ENCODE measurements at regions not wholly inside any gene's neighbourhood (a gene's known extent, or its start where the extent isn't known, plus 50 kb on each side); places are given as distances from the start of the nearest gene placed in this dataset.
A peak's percentile ranks its signal among the peaks of the same experiment; 100 is the strongest.

- TF ChIP-seq ZFX (IDR thresholded peaks at IDR 0.05): no peak
- TF ChIP-seq, protein P1, sequence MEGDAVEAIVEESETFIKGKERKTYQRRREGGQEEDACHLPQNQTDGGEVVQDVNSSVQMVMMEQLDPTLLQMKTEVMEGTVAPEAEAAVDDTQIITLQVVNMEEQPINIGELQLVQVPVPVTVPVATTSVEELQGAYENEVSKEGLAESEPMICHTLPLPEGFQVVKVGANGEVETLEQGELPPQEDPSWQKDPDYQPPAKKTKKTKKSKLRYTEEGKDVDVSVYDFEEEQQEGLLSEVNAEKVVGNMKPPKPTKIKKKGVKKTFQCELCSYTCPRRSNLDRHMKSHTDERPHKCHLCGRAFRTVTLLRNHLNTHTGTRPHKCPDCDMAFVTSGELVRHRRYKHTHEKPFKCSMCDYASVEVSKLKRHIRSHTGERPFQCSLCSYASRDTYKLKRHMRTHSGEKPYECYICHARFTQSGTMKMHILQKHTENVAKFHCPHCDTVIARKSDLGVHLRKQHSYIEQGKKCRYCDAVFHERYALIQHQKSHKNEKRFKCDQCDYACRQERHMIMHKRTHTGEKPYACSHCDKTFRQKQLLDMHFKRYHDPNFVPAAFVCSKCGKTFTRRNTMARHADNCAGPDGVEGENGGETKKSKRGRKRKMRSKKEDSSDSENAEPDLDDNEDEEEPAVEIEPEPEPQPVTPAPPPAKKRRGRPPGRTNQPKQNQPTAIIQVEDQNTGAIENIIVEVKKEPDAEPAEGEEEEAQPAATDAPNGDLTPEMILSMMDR (conservative IDR thresholded peaks at IDR 0.05): no peak
- no peak overlapping the region for H3K27ac ChIP-seq
These were observed 138.1 kb downstream of the EMB start for GRCh38 chr5:50302815-50303490.

- H3K27ac ChIP-seq: no peak overlapping the region
- no peak for TF ChIP-seq ZFX (IDR thresholded peaks at IDR 0.05)
- TF ChIP-seq, protein P1 (conservative IDR thresholded peaks at IDR 0.05): no peak
These were observed 139.3 kb downstream of the EMB start for GRCh38 chr5:50301756-50302155.

- H3K27ac ChIP-seq: no peak overlapping the region
- TF ChIP-seq ZFX (IDR thresholded peaks at IDR 0.05): no peak
- TF ChIP-seq, protein P1 (conservative IDR thresholded peaks at IDR 0.05): no peak
These were observed 140.2 kb downstream of the EMB start for GRCh38 chr5:50300878-50301277.

DNA sequence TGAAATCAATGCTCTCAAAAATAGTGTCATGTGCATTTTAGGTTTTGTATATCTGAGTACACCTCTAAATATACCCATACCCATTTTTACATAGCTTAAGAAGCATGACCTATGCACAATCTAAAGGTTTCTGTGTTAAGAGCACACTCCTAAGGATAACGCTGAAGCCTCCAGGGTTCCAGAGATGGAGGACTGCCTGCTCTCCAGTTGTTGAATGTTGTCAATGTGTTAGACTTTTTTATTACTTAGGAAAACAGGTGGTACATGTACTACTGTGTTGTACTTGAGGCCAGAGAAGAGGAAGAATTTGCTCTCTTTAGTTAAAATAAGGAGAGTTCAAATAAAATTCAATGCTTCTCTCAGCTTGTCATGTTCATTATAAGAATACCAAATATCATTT is 141.2 kb downstream of the EMB start:
- H3K27ac ChIP-seq: no peak overlapping the region
- TF ChIP-seq, protein P1 (conservative IDR thresholded peaks at IDR 0.05): no peak
- TF ChIP-seq ZFX (IDR thresholded peaks at IDR 0.05): no peak

GRCh38 chr5:50292735-50293394 is 148.2 kb downstream of the EMB start:
- no peak overlapping the region for H3K27ac ChIP-seq
- TF ChIP-seq, protein P1 (conservative IDR thresholded peaks at IDR 0.05): no peak
- TF ChIP-seq ZFX (IDR thresholded peaks at IDR 0.05): no peak

DNA sequence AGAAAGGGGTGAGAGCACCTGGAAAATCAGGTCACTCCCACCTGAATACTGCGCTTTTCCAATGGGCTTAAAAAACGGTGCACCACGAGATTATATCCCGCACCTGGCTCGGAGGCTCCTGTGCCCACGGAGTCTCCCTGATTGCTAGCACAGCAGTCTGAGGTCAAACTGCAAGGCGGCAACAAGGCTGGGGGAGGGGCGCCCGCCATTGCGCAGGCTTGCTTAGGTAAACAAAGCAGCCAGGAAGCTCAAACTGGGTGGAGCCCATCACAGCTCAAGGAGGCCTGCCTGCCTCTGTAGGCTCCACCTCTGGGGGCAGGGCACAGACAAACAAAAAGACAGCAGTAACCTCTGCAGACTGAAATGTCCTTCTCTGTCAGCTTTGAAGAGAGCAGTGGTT is 160.6 kb downstream of the EMB start:
- H3K27ac ChIP-seq: peak overlapping the region; percentile 35

Measured in C4-2B (cell line).